ENCODE measurements at regions not wholly inside any gene's neighbourhood (a gene's known extent, or its start where the extent isn't known, plus 50 kb on each side); places are given as distances from the start of the nearest gene placed in this dataset.

DNA sequence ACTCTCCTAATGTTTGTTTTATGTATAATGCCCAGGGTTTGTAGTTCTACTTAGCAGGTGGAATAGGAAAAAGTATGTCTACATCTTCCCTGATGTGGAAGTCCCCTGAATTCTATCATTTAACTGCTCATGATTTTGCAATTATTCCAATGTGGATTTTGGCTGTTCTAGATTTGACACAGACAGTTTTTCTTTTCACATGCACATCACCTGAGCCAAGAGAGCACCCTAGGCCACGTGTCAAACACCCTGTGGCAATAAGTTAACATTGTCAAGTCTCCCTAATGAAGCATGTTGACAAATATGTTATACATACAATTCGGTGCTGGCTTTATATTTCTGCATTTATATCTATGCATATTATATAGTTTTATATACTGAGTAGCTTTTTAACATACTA is 70.0 kb upstream of the SUCLG2 start:
- TF ChIP-seq, protein P1, sequence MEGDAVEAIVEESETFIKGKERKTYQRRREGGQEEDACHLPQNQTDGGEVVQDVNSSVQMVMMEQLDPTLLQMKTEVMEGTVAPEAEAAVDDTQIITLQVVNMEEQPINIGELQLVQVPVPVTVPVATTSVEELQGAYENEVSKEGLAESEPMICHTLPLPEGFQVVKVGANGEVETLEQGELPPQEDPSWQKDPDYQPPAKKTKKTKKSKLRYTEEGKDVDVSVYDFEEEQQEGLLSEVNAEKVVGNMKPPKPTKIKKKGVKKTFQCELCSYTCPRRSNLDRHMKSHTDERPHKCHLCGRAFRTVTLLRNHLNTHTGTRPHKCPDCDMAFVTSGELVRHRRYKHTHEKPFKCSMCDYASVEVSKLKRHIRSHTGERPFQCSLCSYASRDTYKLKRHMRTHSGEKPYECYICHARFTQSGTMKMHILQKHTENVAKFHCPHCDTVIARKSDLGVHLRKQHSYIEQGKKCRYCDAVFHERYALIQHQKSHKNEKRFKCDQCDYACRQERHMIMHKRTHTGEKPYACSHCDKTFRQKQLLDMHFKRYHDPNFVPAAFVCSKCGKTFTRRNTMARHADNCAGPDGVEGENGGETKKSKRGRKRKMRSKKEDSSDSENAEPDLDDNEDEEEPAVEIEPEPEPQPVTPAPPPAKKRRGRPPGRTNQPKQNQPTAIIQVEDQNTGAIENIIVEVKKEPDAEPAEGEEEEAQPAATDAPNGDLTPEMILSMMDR (conservative IDR thresholded peaks at IDR 0.05; ENCODE audit: low read depth, low read length): no peak
- no peak for TF ChIP-seq EZH2 (IDR thresholded peaks at IDR 0.05; ENCODE audit: borderline replicate concordance, low read depth, low read length, poor library complexity, severe bottlenecking)
